ENCODE measurements at regions not wholly inside any gene's neighbourhood (a gene's known extent, or its start where the extent isn't known, plus 50 kb on each side); places are given as distances from the start of the nearest gene placed in this dataset.

DNA sequence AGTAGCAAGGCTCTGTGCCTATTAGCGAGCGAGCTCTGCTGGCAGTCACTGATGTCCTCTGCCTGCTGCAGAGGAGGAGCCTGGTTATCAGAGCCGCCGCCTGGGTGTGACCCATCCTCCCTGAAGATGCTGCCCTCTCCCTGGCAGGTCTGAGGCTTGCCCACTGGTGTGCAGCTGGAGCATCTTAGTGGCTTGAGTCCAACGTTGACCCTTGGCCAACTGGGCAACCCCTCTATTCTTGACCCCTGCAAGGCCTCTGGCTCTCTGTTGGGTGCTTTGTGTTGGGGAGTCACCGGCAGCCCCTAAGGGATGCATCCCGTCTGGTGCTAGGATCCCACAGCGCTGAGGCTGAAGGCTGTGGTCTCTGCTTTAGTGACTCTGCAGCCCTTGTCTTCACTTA is 277.9 kb upstream of the SOX1 start:
- Histone ChIP-seq H3K4me3 (ENCODE audit: low read length) (no peak overlapping the region), H3K4me1 (ENCODE audit: low read length) (no peaks in the 10 kb centered on the region), H3K79me2 (ENCODE audit: low read length) (no peaks in the 10 kb centered on the region), H4K20me1 (ENCODE audit: insufficient read depth, low read depth, low read length) (no peaks in the 10 kb centered on the region), H3K9me3 (ENCODE audit: low read length) (no peaks in the 10 kb centered on the region), H3K9me2 (replicated peaks; ENCODE audit: insufficient read depth, low read length) (no peaks in the 10 kb centered on the region), H3K9ac (ENCODE audit: low read length) (no peak overlapping the region), H3K27ac (ENCODE audit: low read length) (no peak overlapping the region), H3K4me2 (ENCODE audit: low read depth, low read length, poor library complexity, severe bottlenecking) (no peak overlapping the region), H3K36me3 (ENCODE audit: insufficient read depth, low read length) (no peaks in the 10 kb centered on the region), H3K27me3 (ENCODE audit: low read length) (no peaks in the 10 kb centered on the region), H2AFZ (ENCODE audit: low read length) (no peak overlapping the region)
- no peak for DNase-seq

GRCh38 chr13:111789420-111789819 is 277.5 kb upstream of the SOX1 start:
- H3K9me3 ChIP-seq (ENCODE audit: low read length) = no peaks in the 10 kb centered on the region
- H3K4me2 ChIP-seq (ENCODE audit: low read depth, low read length, poor library complexity, severe bottlenecking) = no peak overlapping the region
- H3K9me2 ChIP-seq (replicated peaks; ENCODE audit: insufficient read depth, low read length) = no peaks in the 10 kb centered on the region
- no peak overlapping the region for H3K4me3 ChIP-seq (ENCODE audit: low read length)
- no peaks in the 10 kb centered on the region for H3K36me3 ChIP-seq (ENCODE audit: insufficient read depth, low read length)
- H3K27me3 ChIP-seq (ENCODE audit: low read length) = no peaks in the 10 kb centered on the region
- no peak overlapping the region for H3K27ac ChIP-seq (ENCODE audit: low read length)
- H3K9ac ChIP-seq (ENCODE audit: low read length) = no peak overlapping the region
- DNase-seq = peak; percentile 35
- no peaks in the 10 kb centered on the region for H4K20me1 ChIP-seq (ENCODE audit: insufficient read depth, low read depth, low read length)
- H3K79me2 ChIP-seq (ENCODE audit: low read length) = no peaks in the 10 kb centered on the region
- no peaks in the 10 kb centered on the region for H3K4me1 ChIP-seq (ENCODE audit: low read length)
- H2AFZ ChIP-seq (ENCODE audit: low read length) = no peak overlapping the region

DNA sequence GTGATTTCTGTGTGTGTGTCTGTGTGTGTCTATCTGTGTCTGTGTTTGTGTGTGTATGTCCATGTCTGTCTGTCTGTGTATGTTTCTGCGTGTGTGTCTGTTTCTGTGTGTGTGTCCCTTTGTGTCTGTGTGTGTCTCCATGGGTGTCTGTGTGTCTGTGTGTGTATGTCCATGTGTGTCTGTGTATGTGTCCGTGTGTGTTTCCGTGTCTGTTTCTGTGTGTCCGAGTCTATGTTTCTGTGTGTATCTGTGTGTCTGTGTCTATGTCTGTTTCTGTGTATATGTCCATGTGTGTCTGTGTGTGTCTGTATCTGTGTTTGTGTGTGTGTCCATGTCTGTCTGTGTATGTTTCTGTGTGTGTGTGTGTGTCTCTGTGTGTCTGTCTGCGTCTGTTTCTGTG is 276.3 kb upstream of the SOX1 start:
- DNase-seq = peak; percentile 12
- H3K27me3 ChIP-seq (ENCODE audit: low read length) = no peaks in the 10 kb centered on the region
- no peak overlapping the region for H3K4me2 ChIP-seq (ENCODE audit: low read depth, low read length, poor library complexity, severe bottlenecking)
- H3K36me3 ChIP-seq (ENCODE audit: insufficient read depth, low read length) = no peaks in the 10 kb centered on the region
- H4K20me1 ChIP-seq (ENCODE audit: insufficient read depth, low read depth, low read length) = no peaks in the 10 kb centered on the region
- H3K9ac ChIP-seq (ENCODE audit: low read length) = no peak overlapping the region
- H3K4me3 ChIP-seq (ENCODE audit: low read length) = no peak overlapping the region
- no peaks in the 10 kb centered on the region for H3K9me2 ChIP-seq (replicated peaks; ENCODE audit: insufficient read depth, low read length)
- no peaks in the 10 kb centered on the region for H3K9me3 ChIP-seq (ENCODE audit: low read length)
- H2AFZ ChIP-seq (ENCODE audit: low read length) = no peak overlapping the region
- H3K4me1 ChIP-seq (ENCODE audit: low read length) = no peaks in the 10 kb centered on the region
- H3K27ac ChIP-seq (ENCODE audit: low read length) = no peak overlapping the region
- H3K79me2 ChIP-seq (ENCODE audit: low read length) = no peaks in the 10 kb centered on the region

DNA sequence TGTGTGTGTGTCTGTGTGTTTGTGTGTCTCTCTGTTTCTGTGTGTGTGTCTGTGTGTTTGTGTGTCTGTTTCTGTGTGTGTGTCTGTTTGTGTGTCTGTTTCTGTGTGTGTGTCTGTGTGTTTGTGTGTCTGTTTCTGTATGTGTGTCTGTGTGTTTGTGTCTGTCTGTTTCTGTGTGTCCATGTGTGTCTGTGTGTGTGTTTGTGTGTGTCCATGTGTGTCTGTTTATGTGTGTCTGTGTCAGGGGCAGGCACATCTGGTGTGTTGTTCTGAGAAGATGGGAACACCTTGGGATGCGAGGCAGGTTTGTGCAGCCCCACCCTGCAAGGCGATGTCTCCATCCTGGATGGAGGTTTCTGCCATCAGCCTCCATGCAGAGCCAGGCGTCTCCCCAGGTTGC is 275.8 kb upstream of the SOX1 start:
- Histone ChIP-seq H3K4me3 (ENCODE audit: low read length) (no peak overlapping the region), H3K9me3 (ENCODE audit: low read length) (no peaks in the 10 kb centered on the region), H3K79me2 (ENCODE audit: low read length) (no peaks in the 10 kb centered on the region), H3K36me3 (ENCODE audit: insufficient read depth, low read length) (no peaks in the 10 kb centered on the region), H3K4me2 (ENCODE audit: low read depth, low read length, poor library complexity, severe bottlenecking) (no peak overlapping the region), H3K27me3 (ENCODE audit: low read length) (no peaks in the 10 kb centered on the region), H3K9me2 (replicated peaks; ENCODE audit: insufficient read depth, low read length) (no peaks in the 10 kb centered on the region), H4K20me1 (ENCODE audit: insufficient read depth, low read depth, low read length) (no peaks in the 10 kb centered on the region), H3K4me1 (ENCODE audit: low read length) (no peaks in the 10 kb centered on the region), H3K9ac (ENCODE audit: low read length) (no peak overlapping the region), H2AFZ (ENCODE audit: low read length) (no peak overlapping the region), H3K27ac (ENCODE audit: low read length) (no peak overlapping the region)
- DNase-seq = no peak

- no peak overlapping the region for H3K4me2 ChIP-seq (ENCODE audit: low read depth, low read length, poor library complexity, severe bottlenecking)
- no peaks in the 10 kb centered on the region for H3K9me3 ChIP-seq (ENCODE audit: low read length)
- H3K4me3 ChIP-seq (ENCODE audit: low read length) = no peak overlapping the region
- H3K27me3 ChIP-seq (ENCODE audit: low read length) = no peaks in the 10 kb centered on the region
- DNase-seq = peak; percentile 7
- H3K4me1 ChIP-seq (ENCODE audit: low read length) = no peaks in the 10 kb centered on the region
- H3K9ac ChIP-seq (ENCODE audit: low read length) = no peak overlapping the region
- H3K9me2 ChIP-seq (replicated peaks; ENCODE audit: insufficient read depth, low read length) = no peaks in the 10 kb centered on the region
- no peaks in the 10 kb centered on the region for H3K79me2 ChIP-seq (ENCODE audit: low read length)
- no peaks in the 10 kb centered on the region for H3K36me3 ChIP-seq (ENCODE audit: insufficient read depth, low read length)
- H4K20me1 ChIP-seq (ENCODE audit: insufficient read depth, low read depth, low read length) = no peaks in the 10 kb centered on the region
- H3K27ac ChIP-seq (ENCODE audit: low read length) = no peak overlapping the region
- no peak overlapping the region for H2AFZ ChIP-seq (ENCODE audit: low read length)
Observed at GRCh38 chr13:111792956-111793355, 274.0 kb upstream of the SOX1 start.

All from Karpas-422 (cell line).